ENCODE measurements at regions not wholly inside any gene's neighbourhood (a gene's known extent, or its start where the extent isn't known, plus 50 kb on each side); places are given as distances from the start of the nearest gene placed in this dataset.

DNA sequence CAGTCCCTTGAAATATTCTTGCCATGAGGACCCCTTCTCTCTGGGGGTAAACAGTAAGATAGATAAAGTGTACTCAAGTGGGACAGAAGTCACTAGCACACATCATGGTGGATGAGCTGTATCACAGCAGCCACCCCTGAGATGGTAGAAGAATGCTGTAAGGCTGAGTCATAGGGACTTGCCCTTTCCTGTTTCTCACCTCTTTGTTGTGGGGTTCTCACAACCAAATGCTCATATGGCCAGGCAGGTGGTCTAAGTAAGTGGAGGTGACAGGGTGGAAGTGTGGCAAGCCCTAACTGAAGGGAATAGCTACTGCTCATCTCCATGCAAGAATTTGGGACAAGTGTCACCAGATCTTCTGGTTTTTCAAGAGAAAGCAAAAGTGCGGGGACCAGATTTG is 202.7 kb upstream of the SLC14A2 start:
- no peaks in the 10 kb centered on the region for H3K4me1 ChIP-seq (ENCODE audit: insufficient read depth, low read length)
- H3K79me2 ChIP-seq (ENCODE audit: insufficient read depth, low read length) = no peaks in the 10 kb centered on the region
- no peak overlapping the region for H2AFZ ChIP-seq (ENCODE audit: low read length)
- no peak for TF ChIP-seq BRD4 (CRISPR knock-in tag; IDR thresholded peaks at IDR 0.05)
- no peak for TF ChIP-seq IKZF1 (IDR thresholded peaks at IDR 0.05)
- TF ChIP-seq MAZ (IDR thresholded peaks at IDR 0.05; ENCODE audit: borderline replicate concordance, low read depth, low read length) = no peak
- TF ChIP-seq MAZ (CRISPR knock-in tag; IDR thresholded peaks at IDR 0.05; ENCODE audit: low read depth) = no peak
- TF ChIP-seq, protein P1, sequence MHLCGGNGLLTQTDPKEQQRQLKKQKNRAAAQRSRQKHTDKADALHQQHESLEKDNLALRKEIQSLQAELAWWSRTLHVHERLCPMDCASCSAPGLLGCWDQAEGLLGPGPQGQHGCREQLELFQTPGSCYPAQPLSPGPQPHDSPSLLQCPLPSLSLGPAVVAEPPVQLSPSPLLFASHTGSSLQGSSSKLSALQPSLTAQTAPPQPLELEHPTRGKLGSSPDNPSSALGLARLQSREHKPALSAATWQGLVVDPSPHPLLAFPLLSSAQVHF (CRISPR knock-in tag; IDR thresholded peaks at IDR 0.05) = no peak
- no peak for TF ChIP-seq ARID4A (CRISPR knock-in tag; IDR thresholded peaks at IDR 0.05; ENCODE audit: borderline replicate concordance)
- TF ChIP-seq MEF2D (CRISPR knock-in tag; IDR thresholded peaks at IDR 0.05) = no peak
- no peak for TF ChIP-seq PHF8 (CRISPR knock-in tag; IDR thresholded peaks at IDR 0.05)
- TF ChIP-seq DMAP1 (CRISPR knock-in tag; IDR thresholded peaks at IDR 0.05) = no peak
- no peak for TF ChIP-seq ZNF800 (CRISPR knock-in tag; IDR thresholded peaks at IDR 0.05)
- TF ChIP-seq HMGXB4 (CRISPR knock-in tag; IDR thresholded peaks at IDR 0.05; ENCODE audit: borderline replicate concordance in 1 of 2, low read depth in 1 of 2) = no peak
- no peak for TF ChIP-seq ZBTB8A (CRISPR knock-in tag; IDR thresholded peaks at IDR 0.05; ENCODE audit: borderline replicate concordance, low read depth)
- no peak for TF ChIP-seq ZNF496 (CRISPR knock-in tag; IDR thresholded peaks at IDR 0.05; ENCODE audit: insufficient replicate concordance)
- TF ChIP-seq AGO1 (IDR thresholded peaks at IDR 0.05; ENCODE audit: low read depth, low read length, poor library complexity, severe bottlenecking) = no peak
- no peak for TF ChIP-seq TIGD3 (CRISPR knock-in tag; IDR thresholded peaks at IDR 0.05; ENCODE audit: borderline replicate concordance)
- H3K4me2 ChIP-seq (ENCODE audit: low read depth, low read length) = no peak overlapping the region
- no peak for DNase-seq (ENCODE audit: low spot score)
- no peaks in the 10 kb centered on the region for H3K27me3 ChIP-seq (ENCODE audit: control insufficient read depth in 1 of 2, insufficient read depth in 2 of 2, low read length in 2 of 2)
- H3K9ac ChIP-seq (ENCODE audit: insufficient read depth, low read depth, low read length) = no peak overlapping the region
- ChIA-PET CTCF (ENCODE audit: low intra/inter-chr PET ratio, low total read pairs) (no interaction called here), POLR2A (no interaction called here)
- in situ Hi-C loops (cut with HindIII; ENCODE audit: extremely low pct_ligation_motif_present, low pct_unique_long_range_greater_than_20kb) = no loop called here
- no peak overlapping the region for H3K27ac ChIP-seq (ENCODE audit: extremely low read length, insufficient read depth, low read length)
- WGBS (ENCODE audit: low lambda C conversion rate) = 0% methylated on average over 1 of the region's 1 CpG
- H3K36me3 ChIP-seq (replicated peaks in 1 of 2; ENCODE audit: control insufficient read depth in 1 of 2, insufficient read depth in 2 of 2, low read length in 2 of 2) = no peaks in the 10 kb centered on the region
- intact Hi-C loops (cut with micrococcal nuclease; ENCODE audit: unreplicated experiment) = no loop called here
- no peak for ATAC-seq
- no peak for FAIRE-seq
- H4K20me1 ChIP-seq (ENCODE audit: insufficient read depth, low read length) = no peaks in the 10 kb centered on the region
- H3K9me3 ChIP-seq (ENCODE audit: low read length) = no peaks in the 10 kb centered on the region
- no TSS peak for BruUV-seq (replicated peaks)
- no peak overlapping the region for H3K4me3 ChIP-seq (replicated peaks in 1 of 3; ENCODE audit: insufficient read depth in 1 of 3, low read depth in 2 of 3, low read length in 3 of 3)
